Activated B cell treated with CpG ODN at 0.5 μM for 24 hours (primary cell): ENCODE measurements at regions not wholly inside any gene's neighbourhood (a gene's known extent, or its start where the extent isn't known, plus 50 kb on each side); places are given as distances from the start of the nearest gene placed in this dataset.

Experiments
- ATAC-seq: fragments of 200-7000 bp; cut with Tn5 transposase; one replicate; pipeline ENCODE4 v1.10.0; 2021; ENCODE audit warnings: low read depth, mild to moderate bottlenecking, moderate library complexity
- CTCF ChIA-PET: fragments of 350-600 bp; sonication (Branson Sonifier 250); formaldehyde crosslinking; loops from one replicate; lab custom pipeline; 2021; ENCODE audit warnings: antibody characterized with exemption; lab: Charles Lee
- POLR2A ChIA-PET: fragments of 350-600 bp; sonication (Branson Sonifier 250); formaldehyde crosslinking; loops from one replicate; lab custom pipeline; 2021; ENCODE audit warnings: antibody characterized with exemption; lab: Charles Lee
- DNase-seq: peaks from one replicate; pipeline ENCODE4 v3.0.0; 2022
- H3K27ac Mint-ChIP-seq: one replicate; pipeline ENCODE4 v1.8.0; 2020; ENCODE audit warnings: mixed read lengths
- H3K27me3 Mint-ChIP-seq: one replicate; pipeline ENCODE4 v1.8.0; 2021; ENCODE audit warnings: mixed read lengths
- H3K36me3 Mint-ChIP-seq: one replicate; pipeline ENCODE4 v1.8.0; 2021; ENCODE audit warnings: low read depth, mixed read lengths
- H3K4me1 Mint-ChIP-seq: one replicate; pipeline ENCODE4 v1.8.0; 2021; ENCODE audit warnings: mixed read lengths
- H3K4me3 Mint-ChIP-seq: one replicate; pipeline ENCODE4 v1.8.0; 2020; ENCODE audit warnings: mild to moderate bottlenecking, mixed read lengths
- H3K9me3 Mint-ChIP-seq: one replicate; pipeline ENCODE4 v1.8.0; 2020; ENCODE audit warnings: mixed read lengths
- intact Hi-C: fragments of 100-400 bp; cut with micrococcal nuclease; formaldehyde crosslinking; loops from one replicate; pipeline ENCODE4 v1.15.1; 2024
- TF ChIP-seq, protein P1 (sequence below): fragments of 200-600 bp; IDR thresholded peaks from one replicate; pipeline ENCODE4 v1.8.0; 2022; ENCODE audit warnings: antibody characterized with exemption, mild to moderate bottlenecking

DNA sequence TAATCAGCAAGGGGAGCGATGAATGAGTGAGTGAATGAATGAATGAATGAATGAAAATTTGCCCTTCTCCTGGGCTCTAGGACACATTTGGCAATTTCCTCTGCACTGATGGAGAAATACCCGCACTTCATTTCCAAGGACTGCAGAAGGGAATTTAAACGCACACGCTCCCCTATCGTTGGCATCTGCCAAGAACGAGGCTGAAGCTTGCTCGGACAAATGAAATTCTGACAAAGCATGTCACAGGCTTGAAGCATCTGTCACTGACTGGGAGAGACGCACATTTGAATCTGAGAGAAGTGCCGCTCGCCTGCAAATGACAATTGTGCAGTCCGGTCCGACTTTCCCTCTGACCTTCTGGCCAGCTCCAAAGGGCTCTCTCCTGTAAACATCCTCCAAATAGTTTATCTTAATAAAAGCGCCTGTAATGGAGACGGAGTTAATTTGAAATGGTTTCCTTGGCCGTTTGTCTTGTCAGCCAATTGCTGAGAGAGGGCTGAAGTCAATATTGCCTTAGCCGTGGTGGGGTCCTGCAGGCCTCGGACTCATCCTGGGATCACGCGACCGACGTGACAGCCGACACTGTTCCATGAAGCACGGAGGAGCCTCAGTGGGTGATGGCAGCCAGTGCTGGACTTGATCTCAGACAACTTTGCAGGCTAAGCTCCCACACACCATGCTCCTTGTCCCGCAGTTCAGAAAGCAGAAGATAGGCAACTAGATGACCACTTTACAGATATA lies 260.7 kb downstream of the MN1 start:
- no peak overlapping the region for H3K27ac Mint-ChIP-seq
- no peaks in the 10 kb centered on the region for H3K36me3 Mint-ChIP-seq
- intact Hi-C loops: no loop called here
- no peak for DNase-seq
- no peak for ATAC-seq
- POLR2A ChIA-PET: no interaction called here
- no peaks in the 10 kb centered on the region for H3K9me3 Mint-ChIP-seq
- H3K4me1 Mint-ChIP-seq: no peaks in the 10 kb centered on the region
- peaks cover 5% of the 10 kb centered on the region for H3K27me3 Mint-ChIP-seq
- H3K4me3 Mint-ChIP-seq: no peak overlapping the region
- CTCF ChIA-PET: no interaction called here
- TF ChIP-seq, protein P1, sequence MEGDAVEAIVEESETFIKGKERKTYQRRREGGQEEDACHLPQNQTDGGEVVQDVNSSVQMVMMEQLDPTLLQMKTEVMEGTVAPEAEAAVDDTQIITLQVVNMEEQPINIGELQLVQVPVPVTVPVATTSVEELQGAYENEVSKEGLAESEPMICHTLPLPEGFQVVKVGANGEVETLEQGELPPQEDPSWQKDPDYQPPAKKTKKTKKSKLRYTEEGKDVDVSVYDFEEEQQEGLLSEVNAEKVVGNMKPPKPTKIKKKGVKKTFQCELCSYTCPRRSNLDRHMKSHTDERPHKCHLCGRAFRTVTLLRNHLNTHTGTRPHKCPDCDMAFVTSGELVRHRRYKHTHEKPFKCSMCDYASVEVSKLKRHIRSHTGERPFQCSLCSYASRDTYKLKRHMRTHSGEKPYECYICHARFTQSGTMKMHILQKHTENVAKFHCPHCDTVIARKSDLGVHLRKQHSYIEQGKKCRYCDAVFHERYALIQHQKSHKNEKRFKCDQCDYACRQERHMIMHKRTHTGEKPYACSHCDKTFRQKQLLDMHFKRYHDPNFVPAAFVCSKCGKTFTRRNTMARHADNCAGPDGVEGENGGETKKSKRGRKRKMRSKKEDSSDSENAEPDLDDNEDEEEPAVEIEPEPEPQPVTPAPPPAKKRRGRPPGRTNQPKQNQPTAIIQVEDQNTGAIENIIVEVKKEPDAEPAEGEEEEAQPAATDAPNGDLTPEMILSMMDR: no peak

DNA sequence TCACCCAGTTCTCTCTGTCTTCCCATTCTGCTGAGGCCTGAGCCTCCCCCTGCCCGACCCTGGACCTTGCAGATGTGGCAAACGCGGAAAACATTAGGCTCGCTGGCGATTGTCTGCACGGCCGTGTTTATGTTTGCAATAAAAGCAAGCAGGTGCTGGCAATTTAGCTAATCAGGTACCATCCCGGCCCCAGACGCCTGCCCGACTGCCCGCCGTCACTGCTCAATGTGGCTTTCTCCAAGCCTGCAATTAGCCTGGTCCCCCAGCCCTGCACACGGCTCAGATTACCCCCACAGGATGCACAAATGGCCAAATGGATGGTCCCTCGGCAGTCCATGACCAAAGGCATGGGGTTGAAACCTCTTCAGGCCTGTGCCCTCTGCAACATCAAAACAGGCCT lies 259.7 kb downstream of the MN1 start:
- no peak overlapping the region for H3K4me3 Mint-ChIP-seq
- H3K27me3 Mint-ChIP-seq: peaks cover 5% of the 10 kb centered on the region
- no peaks in the 10 kb centered on the region for H3K9me3 Mint-ChIP-seq
- TF ChIP-seq, protein P1: no peak
- CTCF ChIA-PET: no interaction called here
- POLR2A ChIA-PET: no interaction called here
- H3K4me1 Mint-ChIP-seq: no peaks in the 10 kb centered on the region
- H3K27ac Mint-ChIP-seq: no peak overlapping the region
- intact Hi-C loops: no loop called here
- DNase-seq: no peak
- ATAC-seq: no peak
- H3K36me3 Mint-ChIP-seq: no peaks in the 10 kb centered on the region

DNA sequence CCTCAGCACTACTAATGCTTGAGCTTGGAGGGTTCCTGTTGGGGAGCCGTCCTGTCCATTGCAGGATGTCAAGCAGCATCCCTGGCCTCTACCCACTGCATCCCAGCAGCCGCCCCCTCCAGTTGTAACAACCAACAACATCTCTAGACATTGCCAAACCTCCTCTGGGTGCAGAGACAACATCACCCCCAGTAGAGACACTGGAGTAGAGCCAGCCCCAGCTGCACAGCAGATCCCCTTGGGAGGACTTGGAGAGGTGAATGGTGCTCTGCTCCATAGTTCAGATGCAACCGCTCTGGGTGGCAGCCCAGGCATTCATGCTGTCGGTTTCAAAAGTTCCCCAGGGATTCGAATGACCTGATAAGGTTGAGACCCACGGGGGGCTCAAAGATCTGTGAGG lies 259.0 kb downstream of the MN1 start:
- CTCF ChIA-PET: no interaction called here
- POLR2A ChIA-PET: no interaction called here
- no peaks in the 10 kb centered on the region for H3K9me3 Mint-ChIP-seq
- TF ChIP-seq, protein P1: no peak
- H3K4me3 Mint-ChIP-seq: no peak overlapping the region
- no peaks in the 10 kb centered on the region for H3K36me3 Mint-ChIP-seq
- H3K27ac Mint-ChIP-seq: no peak overlapping the region
- H3K4me1 Mint-ChIP-seq: no peaks in the 10 kb centered on the region
- ATAC-seq (no peak), DNase-seq (no peak)
- H3K27me3 Mint-ChIP-seq: peaks cover 5% of the 10 kb centered on the region
- intact Hi-C loops: no loop called here

DNA sequence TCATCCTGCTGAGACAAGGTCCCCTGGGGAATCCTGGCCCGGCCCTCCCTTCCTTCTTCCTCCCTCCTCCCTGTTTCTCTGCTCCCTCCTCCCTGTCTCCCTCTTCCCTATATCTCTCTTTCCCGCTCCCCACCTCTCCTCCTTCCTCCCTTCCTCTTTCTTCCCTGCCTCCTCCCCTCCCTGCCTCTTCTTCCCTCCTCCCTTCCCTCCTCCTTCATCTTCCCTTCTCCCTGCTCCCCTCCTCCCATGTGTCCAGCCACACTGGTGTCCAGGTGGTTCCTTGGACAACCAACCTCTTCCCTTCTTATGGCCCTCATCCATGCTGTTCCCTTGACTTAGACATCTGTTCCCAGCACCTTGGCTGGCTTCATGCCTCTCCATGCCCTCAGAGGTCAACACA lies 258.1 kb downstream of the MN1 start:
- Mint-ChIP-seq H3K36me3 (no peaks in the 10 kb centered on the region), H3K27ac (no peak overlapping the region), H3K4me1 (no peaks in the 10 kb centered on the region), H3K9me3 (no peaks in the 10 kb centered on the region), H3K4me3 (no peak overlapping the region), H3K27me3 (peaks cover 5% of the 10 kb centered on the region)
- intact Hi-C loops: no loop called here
- TF ChIP-seq, protein P1: no peak
- ChIA-PET CTCF (no interaction called here), POLR2A (no interaction called here)
- ATAC-seq (no peak), DNase-seq (no peak)

DNA sequence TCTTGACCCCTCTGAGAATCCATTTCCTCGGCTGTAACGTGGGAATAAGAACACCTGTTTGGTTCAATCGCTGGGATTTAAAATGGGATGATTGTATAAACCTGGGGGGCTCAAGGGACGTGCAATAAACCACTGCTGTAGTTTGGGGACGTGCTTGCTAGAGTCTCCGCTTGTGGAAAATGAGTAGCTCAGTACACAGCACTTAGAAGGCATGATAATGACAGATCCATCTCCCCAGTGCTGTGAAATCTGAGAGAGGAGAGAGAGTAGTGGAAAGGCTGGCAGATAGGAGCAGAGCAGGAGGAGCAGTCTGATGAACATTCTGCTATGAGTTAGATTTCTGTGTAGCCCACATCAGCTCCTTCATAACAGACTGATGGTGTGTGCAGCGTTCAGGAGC lies 256.5 kb downstream of the MN1 start:
- Mint-ChIP-seq H3K4me1 (no peaks in the 10 kb centered on the region), H3K27ac (no peak overlapping the region), H3K4me3 (no peak overlapping the region), H3K27me3 (peaks cover 5% of the 10 kb centered on the region), H3K36me3 (no peaks in the 10 kb centered on the region), H3K9me3 (no peaks in the 10 kb centered on the region)
- ATAC-seq: no peak
- no peak for DNase-seq
- intact Hi-C loops: no loop called here
- ChIA-PET POLR2A (no interaction called here), CTCF (no interaction called here)
- TF ChIP-seq, protein P1: no peak
